Liver (tissue), 7 donors: ENCODE measurements at regions not wholly inside any gene's neighbourhood (a gene's known extent, or its start where the extent isn't known, plus 50 kb on each side); places are given as distances from the start of the nearest gene placed in this dataset.

Source experiments
- DNase-seq: peaks from one replicate; pipeline ENCODE4 v3.0.0-alpha.2; 2017; ENCODE audit warnings: low spot score
- H3K27ac ChIP-seq, 2 donors: one replicate each; pipeline ENCODE4 v1.7.0; 2013; ENCODE audit warnings: inconsistent platforms in 2 of 2, low read length in 2 of 2, control low read depth in 1 of 2, low read depth in 1 of 2, mild to moderate bottlenecking in 1 of 2
- H3K27me3 ChIP-seq, 4 donors: one replicate each; pipeline versions ENCODE4 v1.6.1 to v1.7.0; 2013; ENCODE audit warnings: low read length in 3 of 4, inconsistent platforms in 1 of 4, mild to moderate bottlenecking in 1 of 4, moderate library complexity in 1 of 4; ENCODE audit not compliant: control insufficient read depth in 4 of 4, insufficient read depth in 4 of 4
- H3K36me3 ChIP-seq, 4 donors: one replicate each; pipeline versions ENCODE4 v1.6.1 to v1.7.0; 2013; ENCODE audit warnings: low read length in 3 of 4, mild to moderate bottlenecking in 3 of 4, low read depth in 1 of 4, moderate library complexity in 1 of 4; ENCODE audit not compliant: control insufficient read depth in 4 of 4, insufficient read depth in 3 of 4
- H3K4me1 ChIP-seq, 4 donors: one replicate each; pipeline versions ENCODE4 v1.6.1 to v1.7.0; 2013; ENCODE audit warnings: low read length in 3 of 4, mild to moderate bottlenecking in 3 of 4, moderate library complexity in 1 of 4; ENCODE audit not compliant: control insufficient read depth in 4 of 4, insufficient read depth in 4 of 4
- H3K4me3 ChIP-seq, 3 donors: one replicate each; pipeline versions ENCODE4 v1.6.1 to v1.7.0; 2013; ENCODE audit warnings: low read length in 3 of 3, control low read depth in 1 of 3, low read depth in 1 of 3, mild to moderate bottlenecking in 1 of 3
- H3K9ac ChIP-seq, 2 donors: one replicate each; pipeline ENCODE4 v1.7.0; 2013; ENCODE audit warnings: low read length in 2 of 2, mild to moderate bottlenecking in 2 of 2, moderate library complexity in 2 of 2, control low read depth in 1 of 2, low read depth in 1 of 2
- H3K9me3 ChIP-seq, 4 donors: one replicate each; pipeline versions ENCODE4 v1.6.1 to v1.7.0; 2013; ENCODE audit warnings: low read length in 3 of 4; ENCODE audit not compliant: control insufficient read depth in 4 of 4
- ATF3 ChIP-seq: IDR thresholded peaks from 2 replicates; pipeline ENCODE4 v1.6.1; 2016; ENCODE audit warnings: antibody characterized with exemption
- EGR1 ChIP-seq, 2 donors: IDR thresholded peaks; 2 replicates each; pipeline ENCODE4 v1.6.1; 2016 to 2018; ENCODE audit warnings: antibody characterized with exemption in 2 of 2, low read depth in 2 of 2
- FOXA1 ChIP-seq: IDR thresholded peaks from 2 replicates; pipeline ENCODE4 v1.6.1; 2016; ENCODE audit warnings: antibody characterized with exemption
- HNF4A ChIP-seq, 2 donors: conservative IDR thresholded peaks; 2 replicates each; pipeline ENCODE4 v1.6.1; 2016; ENCODE audit warnings: antibody characterized with exemption in 2 of 2, mild to moderate bottlenecking in 2 of 2
- JUND ChIP-seq, 2 donors: IDR thresholded peaks; 2 replicates each; pipeline ENCODE4 v1.6.1; 2016; ENCODE audit warnings: antibody characterized with exemption in 2 of 2
- NR2F2 ChIP-seq: IDR thresholded peaks from 2 replicates; pipeline ENCODE4 v1.6.1; 2016; ENCODE audit warnings: antibody characterized with exemption
- RAD21 ChIP-seq, 2 donors: IDR thresholded peaks; 2 replicates each; pipeline ENCODE4 v1.6.1; 2016; ENCODE audit warnings: antibody characterized with exemption in 2 of 2, mild to moderate bottlenecking in 2 of 2
- RXRA ChIP-seq, 2 donors: IDR thresholded peaks; 2 replicates each; pipeline ENCODE4 v1.6.1; 2017 to 2018; ENCODE audit warnings: antibody characterized with exemption in 2 of 2, mild to moderate bottlenecking in 1 of 2
- SP1 ChIP-seq: IDR thresholded peaks from 2 replicates; pipeline ENCODE4 v1.6.1; 2018; ENCODE audit warnings: antibody characterized with exemption, mild to moderate bottlenecking
- TAF1 ChIP-seq: conservative IDR thresholded peaks from 2 replicates; pipeline ENCODE4 v1.6.1; 2016; ENCODE audit warnings: antibody characterized with exemption, mild to moderate bottlenecking
- WGBS: extraction: QIAGEN DNeasy Blood & Tissue Kit; methylation state at CpG from one replicate; pipeline ENCODE4 v1.1.7; 2013; 5-methylcytosine and 5-hydroxymethylcytosine counted together
- TF ChIP-seq, protein P1 (sequence below): IDR thresholded peaks from 2 replicates; pipeline ENCODE4 v1.6.1; 2016; ENCODE audit warnings: antibody characterized with exemption
- TF ChIP-seq, protein P2 (sequence below): IDR thresholded peaks from 2 replicates; pipeline ENCODE4 v1.6.1; 2016; ENCODE audit warnings: antibody characterized with exemption
- TF ChIP-seq, protein P3 (sequence below): IDR thresholded peaks from 2 replicates; pipeline ENCODE4 v1.6.1; 2016; ENCODE audit warnings: antibody characterized with exemption, mild to moderate bottlenecking
- donor health status: healthy.
- donor health status: healthy.
- donor health status: healthy.
- donor health status: healthy.

GRCh38 chr4:179465131-179465797, 2023.0 kb upstream of the AGA start:
- Histone ChIP-seq H3K9me3 (no peaks in the 10 kb centered on the region), H3K4me1 (no peaks in the 10 kb centered on the region), H3K27ac (no peak overlapping the region), H3K27me3 (no peaks in the 10 kb centered on the region), H3K9ac (no peak overlapping the region), H3K4me3 (no peak overlapping the region), H3K36me3 (no peaks in the 10 kb centered on the region)
- TF ChIP-seq RXRA (IDR thresholded peaks at IDR 0.05) (no peak), EGR1 (IDR thresholded peaks at IDR 0.05; ENCODE audit: low read depth in 2 of 2) (no peak), FOXA1 (no peak)
- TF ChIP-seq, protein P1, sequence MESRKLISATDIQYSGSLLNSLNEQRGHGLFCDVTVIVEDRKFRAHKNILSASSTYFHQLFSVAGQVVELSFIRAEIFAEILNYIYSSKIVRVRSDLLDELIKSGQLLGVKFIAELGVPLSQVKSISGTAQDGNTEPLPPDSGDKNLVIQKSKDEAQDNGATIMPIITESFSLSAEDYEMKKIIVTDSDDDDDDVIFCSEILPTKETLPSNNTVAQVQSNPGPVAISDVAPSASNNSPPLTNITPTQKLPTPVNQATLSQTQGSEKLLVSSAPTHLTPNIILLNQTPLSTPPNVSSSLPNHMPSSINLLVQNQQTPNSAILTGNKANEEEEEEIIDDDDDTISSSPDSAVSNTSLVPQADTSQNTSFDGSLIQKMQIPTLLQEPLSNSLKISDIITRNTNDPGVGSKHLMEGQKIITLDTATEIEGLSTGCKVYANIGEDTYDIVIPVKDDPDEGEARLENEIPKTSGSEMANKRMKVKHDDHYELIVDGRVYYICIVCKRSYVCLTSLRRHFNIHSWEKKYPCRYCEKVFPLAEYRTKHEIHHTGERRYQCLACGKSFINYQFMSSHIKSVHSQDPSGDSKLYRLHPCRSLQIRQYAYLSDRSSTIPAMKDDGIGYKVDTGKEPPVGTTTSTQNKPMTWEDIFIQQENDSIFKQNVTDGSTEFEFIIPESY: no peak
- TF ChIP-seq, protein P2, sequence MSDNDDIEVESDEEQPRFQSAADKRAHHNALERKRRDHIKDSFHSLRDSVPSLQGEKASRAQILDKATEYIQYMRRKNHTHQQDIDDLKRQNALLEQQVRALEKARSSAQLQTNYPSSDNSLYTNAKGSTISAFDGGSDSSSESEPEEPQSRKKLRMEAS: no peak
- 73% methylated on average over 8 of the region's 8 CpGs for WGBS
- no peak for DNase-seq

GRCh38 chr4:179467878-179468277, 2025.6 kb upstream of the AGA start:
- DNase-seq: no peak
- Histone ChIP-seq H3K27ac (no peak overlapping the region), H3K4me1 (no peaks in the 10 kb centered on the region), H3K9ac (no peak overlapping the region), H3K4me3 (no peak overlapping the region), H3K27me3 (no peaks in the 10 kb centered on the region), H3K36me3 (no peaks in the 10 kb centered on the region), H3K9me3 (no peaks in the 10 kb centered on the region)
- TF ChIP-seq TAF1 (no peak), EGR1 (IDR thresholded peaks at IDR 0.05; ENCODE audit: low read depth in 2 of 2) (no peak), SP1 (no peak), RXRA (IDR thresholded peaks at IDR 0.05) (no peak), NR2F2 (no peak), RAD21 (IDR thresholded peaks at IDR 0.05) (no peak), FOXA1 (no peak), JUND (IDR thresholded peaks at IDR 0.05) (no peak), ATF3 (no peak), HNF4A (conservative IDR thresholded peaks at IDR 0.05) (no peak)
- TF ChIP-seq, protein P3, sequence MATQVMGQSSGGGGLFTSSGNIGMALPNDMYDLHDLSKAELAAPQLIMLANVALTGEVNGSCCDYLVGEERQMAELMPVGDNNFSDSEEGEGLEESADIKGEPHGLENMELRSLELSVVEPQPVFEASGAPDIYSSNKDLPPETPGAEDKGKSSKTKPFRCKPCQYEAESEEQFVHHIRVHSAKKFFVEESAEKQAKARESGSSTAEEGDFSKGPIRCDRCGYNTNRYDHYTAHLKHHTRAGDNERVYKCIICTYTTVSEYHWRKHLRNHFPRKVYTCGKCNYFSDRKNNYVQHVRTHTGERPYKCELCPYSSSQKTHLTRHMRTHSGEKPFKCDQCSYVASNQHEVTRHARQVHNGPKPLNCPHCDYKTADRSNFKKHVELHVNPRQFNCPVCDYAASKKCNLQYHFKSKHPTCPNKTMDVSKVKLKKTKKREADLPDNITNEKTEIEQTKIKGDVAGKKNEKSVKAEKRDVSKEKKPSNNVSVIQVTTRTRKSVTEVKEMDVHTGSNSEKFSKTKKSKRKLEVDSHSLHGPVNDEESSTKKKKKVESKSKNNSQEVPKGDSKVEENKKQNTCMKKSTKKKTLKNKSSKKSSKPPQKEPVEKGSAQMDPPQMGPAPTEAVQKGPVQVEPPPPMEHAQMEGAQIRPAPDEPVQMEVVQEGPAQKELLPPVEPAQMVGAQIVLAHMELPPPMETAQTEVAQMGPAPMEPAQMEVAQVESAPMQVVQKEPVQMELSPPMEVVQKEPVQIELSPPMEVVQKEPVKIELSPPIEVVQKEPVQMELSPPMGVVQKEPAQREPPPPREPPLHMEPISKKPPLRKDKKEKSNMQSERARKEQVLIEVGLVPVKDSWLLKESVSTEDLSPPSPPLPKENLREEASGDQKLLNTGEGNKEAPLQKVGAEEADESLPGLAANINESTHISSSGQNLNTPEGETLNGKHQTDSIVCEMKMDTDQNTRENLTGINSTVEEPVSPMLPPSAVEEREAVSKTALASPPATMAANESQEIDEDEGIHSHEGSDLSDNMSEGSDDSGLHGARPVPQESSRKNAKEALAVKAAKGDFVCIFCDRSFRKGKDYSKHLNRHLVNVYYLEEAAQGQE: no peak
- TF ChIP-seq, protein P1: no peak
- 71% methylated on average over 1 of the region's 1 CpG for WGBS
